ENCODE measurements at regions not wholly inside any gene's neighbourhood (a gene's known extent, or its start where the extent isn't known, plus 50 kb on each side); places are given as distances from the start of the nearest gene placed in this dataset.

DNA sequence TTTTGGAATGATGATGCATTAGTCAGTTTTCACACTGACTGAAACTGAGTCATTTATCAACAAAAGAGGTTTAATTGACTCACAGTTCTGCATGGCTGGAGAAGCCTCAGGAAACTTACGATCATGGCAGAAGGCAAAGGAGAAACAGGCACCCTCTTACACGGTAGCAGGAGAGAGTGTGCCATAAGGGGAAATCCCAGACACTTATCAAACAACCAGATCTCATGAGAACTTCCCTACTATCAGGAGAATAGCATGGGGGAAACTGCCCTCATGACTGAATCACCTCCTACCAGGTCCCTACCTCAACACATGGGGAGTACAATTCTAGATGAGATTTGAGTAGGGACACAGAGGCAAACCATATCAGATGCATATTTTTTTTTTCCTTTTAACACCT is 504.5 kb upstream of the VRK2 start:
- in situ Hi-C loops (cut with HindIII; ENCODE audit: low sequenced_read_pairs): no loop called here

DNA sequence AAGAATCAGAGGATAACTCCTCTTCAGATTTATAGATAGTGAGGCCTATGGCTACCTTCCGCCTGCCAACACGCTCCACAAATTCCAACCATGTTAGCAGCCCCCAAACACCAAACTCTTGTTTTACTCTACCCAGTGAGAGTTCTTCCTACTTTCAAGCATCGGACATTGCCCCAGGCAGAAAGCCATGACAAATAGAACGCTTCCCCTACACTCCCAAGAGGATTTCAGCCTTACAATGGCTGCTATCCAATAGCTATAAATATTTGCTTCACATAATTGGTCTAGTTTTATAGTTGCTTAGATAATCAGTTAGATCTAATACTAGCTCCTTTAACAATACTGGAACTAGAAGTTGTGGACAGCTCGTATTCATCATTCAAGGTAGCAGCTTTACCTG is 503.4 kb upstream of the VRK2 start:
- in situ Hi-C loops (cut with HindIII; ENCODE audit: low sequenced_read_pairs): no loop called here

DNA sequence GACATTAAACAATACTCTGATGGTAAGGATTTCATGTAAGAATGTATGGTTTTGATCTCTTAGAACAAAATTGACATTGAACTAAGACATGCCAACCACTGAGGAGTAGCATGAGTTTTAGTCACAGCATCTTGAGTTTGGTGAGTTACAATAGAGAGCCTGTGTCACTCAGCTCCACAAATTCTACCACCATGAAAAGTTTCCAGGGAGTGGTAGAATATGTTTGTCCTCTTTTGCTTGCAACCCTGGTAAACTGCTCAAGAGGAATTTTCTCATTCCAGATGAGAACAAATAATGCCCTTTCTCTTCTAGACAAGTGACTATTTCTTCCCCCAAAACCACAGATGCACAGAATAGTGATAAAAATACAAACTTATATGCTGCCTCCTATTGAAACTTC is 502.0 kb upstream of the VRK2 start:
- in situ Hi-C loops (cut with HindIII; ENCODE audit: low sequenced_read_pairs): no loop called here

DNA sequence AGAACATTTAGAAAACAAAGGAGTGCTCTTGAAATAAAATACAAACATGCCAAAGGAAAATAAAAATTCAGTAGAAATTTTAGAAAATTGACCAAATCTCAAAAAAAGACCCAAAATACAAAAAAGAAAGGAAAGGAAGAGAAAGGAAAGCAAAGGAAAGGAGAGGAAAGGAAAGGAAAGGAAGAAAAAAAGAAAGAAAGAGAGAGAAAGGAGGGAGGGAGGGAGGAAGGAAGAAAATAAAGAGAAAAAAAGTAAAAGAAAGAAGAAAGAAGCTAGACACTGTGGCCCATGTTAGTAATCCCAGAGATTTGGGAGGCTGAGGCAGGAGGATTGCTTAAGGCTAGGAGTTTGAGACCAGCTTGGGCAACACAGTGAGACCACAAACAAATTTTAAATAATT is 500.1 kb upstream of the VRK2 start:
- in situ Hi-C loops (cut with HindIII; ENCODE audit: low sequenced_read_pairs): no loop called here

DNA sequence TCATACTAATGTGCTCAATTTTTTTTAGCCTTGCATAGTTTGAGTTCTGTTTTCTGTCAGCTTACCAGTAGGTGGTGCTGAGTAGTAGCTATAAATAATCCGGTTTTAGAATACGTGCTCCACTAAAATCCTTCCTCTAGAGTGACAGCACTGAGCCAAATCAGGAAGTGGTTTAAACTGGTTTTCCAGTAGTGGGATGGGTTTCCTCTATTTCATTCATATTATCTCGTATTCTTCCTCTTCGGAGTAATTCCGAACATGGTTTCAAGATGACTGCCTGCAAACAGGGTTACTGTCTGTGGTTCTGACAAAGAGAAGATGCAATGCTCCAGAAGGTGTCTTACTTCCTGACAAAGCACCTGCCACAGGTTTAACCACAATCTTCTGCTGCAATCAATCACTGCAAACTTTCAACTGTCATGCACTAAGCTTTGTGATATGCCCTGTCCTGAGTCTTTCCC is 496.9 kb upstream of the VRK2 start:
- in situ Hi-C loops (cut with HindIII; ENCODE audit: low sequenced_read_pairs): no loop called here

DNA sequence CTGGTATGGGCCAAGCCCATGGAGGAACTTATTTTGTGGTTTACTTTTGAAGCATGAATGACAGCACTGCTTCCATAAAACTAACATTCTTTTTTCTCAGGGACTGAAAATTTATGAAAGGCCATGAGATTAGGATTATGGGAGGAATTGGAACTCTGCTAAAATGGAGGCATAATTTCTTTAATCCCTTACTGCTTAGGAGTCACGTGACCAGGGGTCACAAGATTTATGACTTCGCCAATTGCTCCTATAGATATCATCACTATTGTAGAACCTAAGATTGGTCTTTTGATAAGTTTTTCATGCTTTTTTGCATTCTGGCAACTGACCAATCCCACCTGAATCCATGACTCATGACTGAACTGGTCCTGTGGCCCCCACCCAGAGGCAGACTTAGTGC is 495.7 kb upstream of the VRK2 start:
- in situ Hi-C loops (cut with HindIII; ENCODE audit: low sequenced_read_pairs): no loop called here

DNA sequence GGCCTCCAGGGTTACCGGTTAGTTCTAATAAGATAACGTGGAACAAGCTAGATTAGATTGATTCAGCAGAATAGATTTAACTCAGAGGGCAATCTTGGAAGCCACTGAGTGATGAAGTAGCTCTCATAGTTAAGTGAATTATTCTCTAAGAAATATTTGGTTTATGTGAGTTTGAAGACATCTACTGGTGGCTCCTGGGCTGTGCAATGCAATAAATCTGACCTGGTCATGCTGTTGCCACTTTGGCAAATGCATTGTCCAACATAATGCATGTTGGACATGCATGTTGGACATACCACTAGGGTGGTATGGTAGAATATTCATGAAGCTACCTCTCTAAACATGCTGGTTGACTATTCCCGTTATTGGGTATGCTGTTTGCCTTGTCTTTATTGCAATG is 493.7 kb upstream of the VRK2 start:
- in situ Hi-C loops (cut with HindIII; ENCODE audit: low sequenced_read_pairs): no loop called here

DNA sequence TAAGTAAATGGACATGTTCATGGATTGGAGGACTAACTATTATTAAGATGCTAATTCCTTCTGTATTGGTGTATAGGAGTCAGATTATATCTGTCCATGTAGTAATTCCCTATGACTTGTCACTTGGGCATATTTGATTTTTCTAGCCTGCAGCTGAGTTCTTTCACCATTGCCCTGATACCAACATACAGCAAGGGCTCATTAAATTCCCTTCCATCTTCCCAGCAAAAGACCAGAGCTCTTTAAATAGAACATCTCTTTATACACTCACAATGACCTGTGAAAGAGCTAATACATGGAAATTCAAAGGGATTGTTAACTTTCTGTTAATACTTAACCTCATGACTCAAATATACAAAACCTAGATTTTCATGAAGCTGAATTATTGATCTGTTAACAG is 492.3 kb upstream of the VRK2 start:
- in situ Hi-C loops (cut with HindIII; ENCODE audit: low sequenced_read_pairs): no loop called here

DNA sequence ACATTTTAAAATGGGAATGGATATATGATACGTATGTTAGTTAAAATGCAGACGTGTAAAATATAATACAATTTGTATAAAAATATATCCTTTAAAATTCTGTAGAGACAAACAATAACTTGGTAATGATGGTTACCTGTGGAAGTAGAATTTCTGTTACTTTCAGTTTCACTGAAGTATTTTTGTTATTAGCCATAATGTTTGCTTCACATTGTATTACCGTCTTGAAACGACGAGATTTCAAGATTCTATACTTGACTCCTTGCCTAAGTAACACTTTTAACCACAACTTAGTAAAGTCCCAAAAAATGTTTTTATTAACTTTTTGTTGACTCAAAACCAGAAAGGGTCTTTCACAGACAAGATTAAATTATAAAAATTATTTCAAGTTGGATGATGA is 488.3 kb upstream of the VRK2 start:
- in situ Hi-C loops (cut with HindIII; ENCODE audit: low sequenced_read_pairs): no loop called here

DNA sequence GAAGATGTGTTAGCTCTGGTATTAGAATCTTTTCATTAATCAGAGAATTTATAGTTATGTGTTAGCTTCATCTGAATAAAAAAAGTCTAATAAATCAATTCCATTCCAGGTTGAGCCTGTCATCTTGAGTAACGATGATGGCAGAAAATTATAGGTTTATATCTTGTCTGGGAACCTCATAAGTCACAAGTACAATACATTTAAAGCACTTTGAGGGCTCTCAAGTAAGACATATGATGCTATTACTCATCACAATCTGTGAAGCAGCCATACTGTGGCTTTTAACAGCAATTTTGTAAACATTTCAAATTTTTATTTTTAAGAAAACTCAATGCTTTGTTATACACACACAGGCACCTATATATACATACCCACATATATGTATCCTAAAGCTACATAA is 484.1 kb upstream of the VRK2 start:
- in situ Hi-C loops (cut with HindIII; ENCODE audit: low sequenced_read_pairs): no loop called here

DNA sequence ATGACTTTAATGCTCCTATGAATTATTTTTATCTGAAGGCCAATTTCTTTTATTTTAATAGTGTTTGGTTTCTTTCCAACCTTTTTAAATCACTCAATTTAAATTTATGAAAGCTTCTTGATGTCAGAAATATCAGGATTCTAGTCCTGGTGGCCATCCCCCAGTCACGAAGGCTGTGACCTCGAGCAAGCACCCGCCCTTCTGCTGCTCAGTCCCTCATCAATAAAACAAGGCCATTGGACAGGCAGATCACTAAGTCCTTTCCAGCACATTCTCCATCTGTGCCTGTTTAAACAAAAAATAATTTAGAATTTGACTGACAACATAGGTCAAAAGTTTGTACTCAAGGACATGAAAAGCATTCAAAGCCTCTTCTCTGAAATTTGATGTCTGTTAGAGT is 483.6 kb upstream of the VRK2 start:
- in situ Hi-C loops (cut with HindIII; ENCODE audit: low sequenced_read_pairs): no loop called here

DNA sequence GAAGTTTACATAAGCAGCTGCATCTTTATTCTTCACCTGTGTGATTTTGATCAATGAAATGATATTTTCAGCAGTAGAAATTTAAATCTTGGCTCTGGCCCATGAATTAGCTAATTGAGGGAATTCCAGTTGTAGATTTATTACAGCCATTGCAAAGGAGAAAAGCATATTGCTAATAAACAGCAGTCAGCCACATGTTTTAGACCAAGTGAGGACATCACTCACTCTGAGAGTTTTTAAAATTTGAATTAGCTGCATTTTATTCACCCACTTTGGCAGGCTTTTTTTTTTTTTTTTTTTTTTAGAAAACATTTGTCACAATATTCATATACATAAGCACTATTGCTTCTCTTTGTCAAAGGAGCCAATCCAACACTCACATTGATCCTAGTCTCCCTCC is 479.4 kb upstream of the VRK2 start:
- in situ Hi-C loops (cut with HindIII; ENCODE audit: low sequenced_read_pairs): no loop called here

DNA sequence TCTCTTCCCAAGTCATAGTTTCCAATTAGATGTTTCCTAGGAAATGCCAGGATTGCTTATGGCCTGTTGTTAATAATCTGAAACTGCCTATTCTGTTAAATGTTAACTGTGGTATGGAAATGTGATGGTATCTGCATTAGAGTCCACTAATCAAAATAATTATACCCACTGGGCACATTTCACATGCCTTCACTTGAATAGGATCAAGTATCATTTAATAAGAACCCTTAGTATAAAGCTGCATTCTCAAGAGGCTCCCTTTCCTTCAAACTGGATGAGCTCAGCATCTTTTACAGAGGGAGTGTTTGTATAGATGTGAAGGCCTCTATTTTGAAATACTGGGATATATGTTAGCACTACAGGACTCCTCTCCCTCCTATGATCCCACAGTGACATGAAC is 477.2 kb upstream of the VRK2 start:
- in situ Hi-C loops (cut with HindIII; ENCODE audit: low sequenced_read_pairs): no loop called here

DNA sequence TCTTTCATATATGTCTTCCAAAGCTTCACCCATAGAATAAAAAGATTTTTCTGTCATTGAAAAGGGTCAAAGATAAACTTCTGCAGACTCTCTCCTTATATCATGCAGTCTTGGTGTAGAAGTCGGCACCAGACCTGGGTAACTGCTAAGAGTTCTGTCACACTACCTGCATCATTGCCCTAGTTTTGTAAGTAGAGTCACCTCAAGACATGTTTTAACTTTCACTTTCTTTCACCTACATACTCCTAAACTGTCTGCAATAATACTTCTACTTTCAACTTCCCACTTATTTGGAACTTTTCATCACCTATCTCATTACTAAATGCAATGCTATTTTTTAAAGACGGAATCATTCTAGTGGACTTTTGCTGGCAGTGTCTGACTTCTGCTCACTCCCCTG is 475.6 kb upstream of the VRK2 start:
- in situ Hi-C loops (cut with HindIII; ENCODE audit: low sequenced_read_pairs): no loop called here

DNA sequence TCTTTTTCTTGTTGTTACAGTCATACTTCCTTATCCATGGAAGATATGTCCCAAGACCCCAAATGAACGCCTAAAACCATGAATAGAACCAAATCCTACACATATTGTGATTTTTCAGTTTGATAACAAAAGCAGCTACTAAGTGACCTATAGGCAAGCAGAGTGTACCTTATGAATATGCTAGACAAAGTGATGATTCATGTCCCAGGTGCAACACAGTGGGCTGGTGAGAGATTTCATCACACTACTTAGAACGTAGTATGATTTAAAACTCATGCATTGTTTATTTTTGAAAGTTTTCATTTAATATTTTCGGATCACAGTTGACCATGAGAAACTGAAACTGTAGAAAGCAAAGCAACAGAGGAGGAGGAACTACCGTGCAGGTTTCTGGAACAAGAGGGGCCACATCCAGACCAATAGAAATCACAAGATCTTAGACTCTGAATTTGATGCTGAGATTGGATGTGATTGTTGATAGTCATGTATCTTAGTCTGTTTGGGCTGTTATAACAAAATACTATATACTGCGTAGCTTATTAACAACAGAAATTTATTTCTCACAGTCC is 470.8 kb upstream of the VRK2 start:
- in situ Hi-C loops (cut with HindIII; ENCODE audit: low sequenced_read_pairs): no loop called here

DNA sequence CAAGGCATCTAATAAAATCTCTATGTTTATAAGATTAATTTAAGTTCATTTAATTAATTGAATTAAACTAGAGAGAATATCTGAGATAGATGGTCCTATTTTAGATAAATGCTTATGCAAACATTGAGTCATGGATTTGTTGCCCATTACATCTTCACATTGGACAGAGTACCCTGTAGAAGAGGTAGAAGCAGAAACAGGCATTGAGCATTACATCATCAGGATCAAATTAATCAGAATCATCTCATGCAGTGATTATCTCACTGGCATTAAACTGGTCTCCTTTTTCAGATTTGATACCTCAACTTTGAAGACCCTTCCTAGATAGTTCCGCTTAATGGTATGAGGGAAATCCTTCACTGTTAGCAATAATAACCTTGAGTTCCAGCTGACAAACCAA is 469.6 kb upstream of the VRK2 start:
- in situ Hi-C loops (cut with HindIII; ENCODE audit: low sequenced_read_pairs): no loop called here

DNA sequence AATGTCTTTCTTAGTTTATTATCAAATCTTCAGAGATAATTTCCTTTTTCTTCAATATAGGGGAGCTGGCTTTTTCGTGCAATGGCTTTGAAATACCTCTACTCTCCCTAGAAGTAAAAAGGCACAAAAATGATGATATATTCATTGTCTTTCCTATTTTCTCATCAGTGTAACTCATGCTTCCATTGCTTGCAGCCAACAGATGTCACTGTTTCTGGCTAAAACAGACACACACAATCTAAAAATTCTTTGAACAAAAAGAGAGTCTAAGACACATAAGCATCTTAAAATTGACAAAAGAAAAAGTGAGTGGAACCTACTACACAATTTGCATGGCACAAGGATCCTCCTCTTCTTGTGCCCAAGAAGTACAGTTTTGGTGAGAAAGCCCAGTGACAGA is 448.7 kb upstream of the VRK2 start:
- in situ Hi-C loops (cut with HindIII; ENCODE audit: low sequenced_read_pairs): no loop called here

DNA sequence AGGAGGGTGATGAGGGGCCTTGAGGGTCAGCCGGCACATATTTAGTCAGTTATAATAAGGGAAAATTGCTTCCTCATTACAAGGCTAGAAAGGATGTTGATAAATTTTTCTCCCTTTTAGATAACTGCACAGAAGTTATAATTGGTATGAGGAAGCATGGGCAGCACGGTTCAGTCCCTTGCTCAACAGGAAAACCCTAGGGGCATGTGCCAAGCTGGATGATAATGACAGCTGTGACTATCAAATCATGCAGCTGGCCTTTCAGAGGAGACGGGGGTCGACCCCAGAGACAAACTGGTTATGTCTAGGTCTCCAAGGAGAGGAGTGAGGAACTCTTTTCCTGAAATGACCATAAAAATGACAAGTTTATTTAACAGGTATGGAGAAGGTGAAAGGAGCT is 448.1 kb upstream of the VRK2 start:
- in situ Hi-C loops (cut with HindIII; ENCODE audit: low sequenced_read_pairs): no loop called here

DNA sequence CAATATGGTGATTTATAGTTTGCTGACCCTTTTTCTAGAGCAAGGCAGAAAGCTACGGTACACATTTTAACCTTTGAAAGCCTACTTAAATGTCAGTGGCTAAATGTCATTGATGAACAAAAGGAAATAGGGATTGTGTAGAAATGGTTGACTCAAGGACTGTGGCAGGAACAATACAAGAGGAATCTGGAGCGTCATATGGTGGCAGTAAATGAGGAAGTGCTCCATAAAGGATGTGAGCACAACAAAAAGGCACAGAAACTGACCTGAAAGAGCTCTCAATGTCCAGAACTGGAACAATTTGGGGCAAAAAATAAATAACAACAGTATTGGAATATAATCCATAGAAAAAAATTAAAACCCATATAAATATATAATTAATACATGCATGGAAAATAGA is 443.9 kb upstream of the VRK2 start:
- in situ Hi-C loops (cut with HindIII; ENCODE audit: low sequenced_read_pairs): no loop called here

DNA sequence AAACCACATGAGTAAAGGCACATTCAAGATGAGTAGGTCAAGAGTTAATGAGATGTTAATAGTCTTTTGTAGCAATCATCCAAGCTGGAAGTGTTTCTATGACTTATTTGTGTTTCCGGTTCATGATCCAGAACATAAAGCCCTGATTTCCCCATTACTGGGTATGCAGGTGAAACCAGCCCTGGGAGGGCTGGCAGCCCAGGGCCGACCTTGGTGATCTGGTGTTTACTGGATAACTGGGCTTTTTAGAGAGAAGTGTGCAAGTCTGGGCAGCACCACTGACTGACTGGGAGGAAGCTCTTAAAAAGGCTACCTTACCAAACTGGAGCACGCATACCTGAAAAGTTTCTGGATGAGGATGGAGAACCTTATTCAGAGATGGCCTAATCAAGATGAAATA is 431.6 kb upstream of the VRK2 start:
- in situ Hi-C loops (cut with HindIII; ENCODE audit: low sequenced_read_pairs): no loop called here

DNA sequence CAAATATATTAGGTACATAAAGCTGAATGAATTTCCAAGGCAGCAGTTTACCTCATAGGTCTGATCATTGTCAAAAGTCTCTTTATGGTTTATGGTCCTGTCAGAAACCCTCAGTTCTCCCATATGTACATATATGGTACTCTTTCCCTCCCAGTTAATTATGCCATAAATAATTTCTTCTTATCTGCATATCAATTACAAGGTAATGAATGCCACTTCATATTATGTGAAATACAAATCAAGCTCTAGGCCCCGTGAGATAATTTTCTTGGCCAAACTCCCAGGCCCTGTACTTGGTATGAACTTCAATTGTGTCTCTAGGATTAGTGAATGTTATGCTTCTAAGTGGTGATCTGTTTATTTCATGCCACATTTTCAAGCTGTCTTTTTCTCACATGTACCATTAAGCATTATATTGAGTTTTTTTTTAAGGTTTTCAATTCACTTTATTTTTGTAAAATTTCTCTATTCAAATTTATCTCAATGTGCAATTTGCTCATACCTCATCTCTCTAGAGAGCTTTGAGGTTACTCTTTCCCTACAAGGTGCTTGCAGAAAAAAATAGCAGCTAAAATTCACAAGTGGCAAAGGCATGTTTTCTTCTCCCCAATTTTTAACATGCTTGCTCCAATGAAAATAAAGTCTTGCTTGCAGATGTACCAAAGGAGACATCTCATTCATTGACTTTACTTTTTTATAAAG is 430.6 kb upstream of the VRK2 start:
- in situ Hi-C loops (cut with HindIII; ENCODE audit: low sequenced_read_pairs): no loop called here

DNA sequence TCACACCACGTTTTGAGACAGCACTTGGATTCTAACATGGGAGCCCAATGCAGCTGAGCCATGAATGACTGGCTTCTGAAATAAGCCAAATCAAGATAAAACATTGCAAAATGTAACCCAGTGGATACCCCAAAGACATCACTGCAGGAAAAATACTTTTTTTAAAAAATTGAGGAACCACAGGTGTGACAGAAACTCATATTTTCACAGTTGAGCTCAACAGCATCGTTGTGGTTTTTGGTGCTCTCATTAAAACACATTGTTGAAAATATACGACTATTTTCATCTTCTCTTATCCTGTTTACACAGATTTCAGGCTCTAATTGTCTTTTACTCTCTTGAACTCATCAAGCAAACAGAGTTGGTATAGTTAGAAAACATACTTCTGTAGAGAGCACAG is 429.3 kb upstream of the VRK2 start:
- in situ Hi-C loops (cut with HindIII; ENCODE audit: low sequenced_read_pairs): no loop called here

DNA sequence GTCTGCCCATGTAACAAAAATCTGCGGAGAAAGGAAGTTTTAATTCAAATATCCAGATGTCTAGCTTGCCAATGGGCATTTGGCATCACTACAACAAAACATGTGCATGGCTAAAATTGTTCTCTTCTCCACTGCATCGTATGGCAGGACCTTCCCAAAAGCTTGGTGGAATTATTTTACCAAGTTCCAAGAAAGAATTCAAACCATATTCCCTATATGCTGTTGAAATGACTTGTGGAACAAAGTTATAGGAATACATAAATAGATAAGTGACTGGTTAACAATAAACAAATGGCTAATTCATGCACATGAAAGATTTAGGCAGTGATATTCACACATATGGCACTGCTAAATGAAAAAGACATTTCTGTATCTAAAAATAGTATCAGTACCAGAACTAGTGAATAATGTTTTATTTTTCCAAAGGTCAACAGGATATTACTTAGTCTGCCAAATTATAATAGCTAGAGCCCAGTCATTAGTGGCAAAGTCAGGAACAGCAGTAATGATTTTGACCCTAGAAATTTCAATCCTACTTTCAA is 425.4 kb upstream of the VRK2 start:
- in situ Hi-C loops (cut with HindIII; ENCODE audit: low sequenced_read_pairs): no loop called here

Data from DLD1 (cell line).